GM10248 (cell line): ENCODE measurements at regions not wholly inside any gene's neighbourhood (a gene's known extent, or its start where the extent isn't known, plus 50 kb on each side); places are given as distances from the start of the nearest gene placed in this dataset.

ENCODE experiments used
- CTCF ChIA-PET: fragments of 300-600 bp; sonication (Branson Sonifier 250); formaldehyde crosslinking; extraction: SDS; loops from one replicate; lab custom pipeline; 2021; ENCODE audit warnings: antibody characterized with exemption; lab: Yijun Ruan, JAX
- POLR2A ChIA-PET: fragments of 350-650 bp; sonication (Branson Sonifier 250); formaldehyde crosslinking; extraction: SDS; loops from one replicate; lab custom pipeline; 2020; ENCODE audit warnings: antibody characterized with exemption; lab: Yijun Ruan, JAX
- DNase-seq: peaks from one replicate; pipeline ENCODE4 v3.0.0; 2012; ENCODE audit errors: extremely low spot score
- CTCF ChIP-seq: IDR thresholded peaks from 2 replicates; pipeline ENCODE4 v1.5.1; 2012; ENCODE audit warnings: mild to moderate bottlenecking, low read depth; ENCODE audit errors: extremely low read depth, missing control alignments, control extremely low read depth

- no peak for TF ChIP-seq CTCF
- ChIA-PET POLR2A (no interaction called here), CTCF (no interaction called here)
- DNase-seq = no peak
These were observed 402.4 kb upstream of the C2CD4B start for GRCh38 chr15:62567501-62567900.

DNA sequence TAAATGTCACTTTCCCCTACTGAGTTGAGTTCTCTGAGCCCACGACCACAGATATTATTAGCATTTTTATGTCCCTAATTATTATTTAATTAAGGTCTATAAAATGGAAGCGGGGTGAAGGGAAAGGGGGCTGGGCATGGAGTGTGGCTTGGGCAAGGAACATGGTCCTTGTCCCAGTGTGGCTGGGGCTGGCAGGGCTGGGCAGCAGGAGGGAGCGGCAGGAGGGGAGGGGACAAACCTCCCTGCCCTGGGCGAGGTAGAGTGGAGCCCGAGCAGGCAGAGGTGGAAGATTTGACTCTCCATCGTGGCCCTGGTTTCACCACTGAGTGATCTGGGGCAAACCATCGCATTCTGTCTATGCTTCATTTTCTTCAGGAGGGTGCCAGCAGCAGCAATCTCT lies 402.9 kb upstream of the C2CD4B start:
- DNase-seq = no peak
- TF ChIP-seq CTCF = no peak
- POLR2A ChIA-PET = no interaction called here
- CTCF ChIA-PET = interaction anchor here (0.7 kb wide), 1 partner anchor 18 kb away, joined by 3 read pairs; no protein-coding TSS in a partner anchor

DNA sequence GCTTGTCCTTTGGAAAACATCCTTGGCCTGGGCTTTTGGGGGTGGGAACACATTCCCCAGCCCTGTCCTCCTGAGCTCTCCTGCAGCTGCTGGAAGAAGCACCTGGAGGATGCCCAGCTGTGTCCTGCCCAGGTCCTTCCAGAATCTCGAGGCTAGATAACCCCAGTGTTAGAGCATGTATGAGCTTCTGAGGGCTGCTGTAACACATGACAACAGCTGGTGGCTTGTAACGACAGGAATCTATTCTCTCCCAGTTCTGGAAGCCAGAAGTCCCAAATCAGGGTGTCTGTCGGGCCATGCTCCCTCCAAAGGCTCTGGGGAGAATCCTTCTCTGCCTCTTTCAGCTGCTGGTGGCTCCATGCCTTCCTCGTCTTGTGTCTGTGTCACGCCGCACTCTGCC lies 403.6 kb upstream of the C2CD4B start:
- CTCF ChIA-PET = interaction anchor here (0.7 kb wide), 1 partner anchor 19 kb away, joined by 3 read pairs; no protein-coding TSS in a partner anchor
- POLR2A ChIA-PET = no interaction called here
- DNase-seq = no peak
- TF ChIP-seq CTCF = no peak

DNA sequence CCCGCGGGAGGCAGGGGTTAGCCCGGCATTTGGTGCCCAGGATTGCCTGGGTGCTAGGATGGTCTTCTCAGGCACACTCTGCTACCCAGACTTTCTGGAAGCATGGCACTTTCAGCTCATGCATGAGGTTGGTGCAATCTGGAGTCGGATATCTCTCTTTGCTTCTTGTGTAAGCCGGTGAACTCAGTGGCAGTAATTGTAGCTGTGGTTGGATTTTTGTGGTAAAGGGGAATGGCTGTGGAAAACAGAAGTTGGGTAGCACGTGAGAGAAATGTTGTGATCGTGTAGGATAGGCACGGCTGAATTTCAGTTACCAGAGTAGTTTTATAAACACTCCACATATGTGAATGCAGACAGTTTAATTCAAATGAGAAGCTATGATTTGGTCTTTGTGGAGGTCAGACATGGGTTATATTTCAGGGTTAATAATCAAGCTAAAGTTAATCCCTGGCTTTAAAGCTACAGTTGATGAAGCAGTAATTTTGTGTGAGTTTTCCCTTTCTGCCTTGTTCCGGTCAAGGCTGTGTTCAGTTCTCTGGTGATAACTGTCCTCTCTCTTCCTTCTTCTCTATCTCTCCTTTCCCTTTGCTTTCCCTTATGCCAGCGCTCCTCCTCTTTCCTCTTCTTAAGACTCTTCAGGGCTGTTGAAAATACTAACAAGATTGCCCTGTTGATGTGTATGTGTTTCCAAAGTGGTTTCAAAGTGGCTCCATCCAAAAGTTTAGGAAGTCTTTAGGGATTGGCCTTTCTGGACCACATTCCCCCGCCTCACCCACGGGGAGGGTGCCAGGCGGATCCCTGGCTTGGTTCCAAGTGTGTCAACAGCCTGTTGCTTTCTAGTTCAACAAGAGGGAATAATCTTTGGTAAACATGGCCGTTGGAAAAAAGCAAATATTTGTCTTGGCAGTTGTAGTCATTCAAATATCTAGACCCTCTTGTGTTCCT lies 404.6 kb upstream of the C2CD4B start:
- ChIA-PET CTCF (interaction anchor here (1.4 kb wide), 1 partner anchor 20 kb away, joined by 5 read pairs; no protein-coding TSS in a partner anchor), POLR2A (no interaction called here)
- no peak for TF ChIP-seq CTCF
- DNase-seq = no peak

- no peak for TF ChIP-seq CTCF
- POLR2A ChIA-PET = no interaction called here
- CTCF ChIA-PET = interaction anchor here (1.4 kb wide), 1 partner anchor 21 kb away, joined by 5 read pairs; no protein-coding TSS in a partner anchor
- DNase-seq = no peak
These were observed 405.3 kb upstream of the C2CD4B start for GRCh38 chr15:62570405-62570783.

GRCh38 chr15:62571072-62571471 lies 406.0 kb upstream of the C2CD4B start:
- CTCF ChIA-PET = interaction anchor here (1.4 kb wide), 1 partner anchor 21 kb away, joined by 5 read pairs; no protein-coding TSS in a partner anchor

More at GRCh38 chr15:62571072-62571471, 406.0 kb upstream of the C2CD4B start:
- no peak for DNase-seq
- no peak for TF ChIP-seq CTCF
- POLR2A ChIA-PET = interaction anchor here (0.6 kb wide), 1 partner anchor 9 kb away, joined by 3 read pairs; no protein-coding TSS in a partner anchor
